IPS-15b (cell line): ENCODE measurements at regions not wholly inside any gene's neighbourhood (a gene's known extent, or its start where the extent isn't known, plus 50 kb on each side); places are given as distances from the start of the nearest gene placed in this dataset.

Experiments
- H3K27me3 ChIP-seq: one replicate; pipeline ENCODE4 v1.6.1; 2013; ENCODE audit warnings: low read length; ENCODE audit not compliant: control insufficient read depth, insufficient read depth
- H3K36me3 ChIP-seq: one replicate; pipeline ENCODE4 v1.6.1; 2013; ENCODE audit warnings: low read length; ENCODE audit not compliant: control insufficient read depth, insufficient read depth
- H3K4me1 ChIP-seq: one replicate; pipeline ENCODE4 v1.6.1; 2013; ENCODE audit warnings: mild to moderate bottlenecking, low read length; ENCODE audit not compliant: control insufficient read depth, insufficient read depth
- H3K4me3 ChIP-seq: one replicate; pipeline ENCODE4 v1.5.1; 2013; ENCODE audit warnings: low read depth, low read length
- H3K9ac ChIP-seq: one replicate; pipeline ENCODE4 v1.6.1; 2013; ENCODE audit warnings: low read depth, mild to moderate bottlenecking, low read length
- H3K9me3 ChIP-seq: one replicate; pipeline ENCODE4 v1.6.1; 2013; ENCODE audit warnings: mild to moderate bottlenecking, low read length; ENCODE audit not compliant: control insufficient read depth, insufficient read depth

DNA sequence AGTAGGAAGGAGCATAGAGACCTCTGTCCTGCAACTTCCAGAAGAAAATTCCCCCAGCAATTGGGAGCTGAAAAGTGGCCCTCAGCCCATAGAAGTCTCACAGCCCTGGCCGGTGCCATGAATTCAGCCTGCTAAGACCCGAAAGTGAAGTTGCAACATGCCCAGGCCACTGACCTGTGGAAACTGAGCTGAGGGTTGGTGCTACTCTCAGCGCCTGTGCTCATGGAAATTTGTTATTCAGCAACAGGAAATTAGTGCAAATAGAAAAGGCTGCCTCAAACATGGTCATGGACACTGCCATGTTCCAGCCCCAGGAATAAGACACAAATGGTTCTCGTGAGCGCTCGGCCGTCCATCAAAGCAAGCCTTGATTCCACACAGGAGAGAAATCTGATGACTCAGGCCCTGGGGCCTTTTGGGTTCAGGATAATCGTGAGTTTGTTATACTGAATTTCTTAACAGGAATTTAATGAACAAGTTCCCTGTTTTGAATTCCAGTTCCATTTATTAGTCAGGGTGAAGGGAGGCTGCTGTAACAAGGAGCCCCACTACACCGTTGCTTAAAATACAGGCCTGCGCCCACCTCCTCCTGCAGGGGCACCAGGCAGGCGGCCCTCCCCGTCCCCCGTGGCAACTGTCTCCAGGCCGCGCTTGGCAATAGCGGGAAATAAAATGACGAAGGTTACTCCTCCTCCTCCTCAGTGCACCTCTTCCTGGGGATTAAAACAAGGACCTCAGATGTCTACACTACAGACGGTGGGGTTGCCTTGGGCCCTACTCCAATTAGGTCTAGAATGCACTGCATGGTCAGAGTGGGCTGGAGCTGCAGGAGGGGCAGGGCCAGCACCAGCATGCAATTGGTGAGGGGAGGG is 152.9 kb downstream of the ERMARD start:
- no peaks in the 10 kb centered on the region for H3K4me1 ChIP-seq
- no peaks in the 10 kb centered on the region for H3K27me3 ChIP-seq
- no peak overlapping the region for H3K4me3 ChIP-seq
- H3K9ac ChIP-seq = no peak overlapping the region
- no peaks in the 10 kb centered on the region for H3K36me3 ChIP-seq
- H3K9me3 ChIP-seq = no peaks in the 10 kb centered on the region

GRCh38 chr6:169903122-169903521 is 151.7 kb downstream of the ERMARD start:
- Histone ChIP-seq H3K36me3 (no peaks in the 10 kb centered on the region), H3K9ac (no peak overlapping the region), H3K4me1 (no peaks in the 10 kb centered on the region), H3K27me3 (no peaks in the 10 kb centered on the region), H3K9me3 (no peaks in the 10 kb centered on the region), H3K4me3 (no peak overlapping the region)

DNA sequence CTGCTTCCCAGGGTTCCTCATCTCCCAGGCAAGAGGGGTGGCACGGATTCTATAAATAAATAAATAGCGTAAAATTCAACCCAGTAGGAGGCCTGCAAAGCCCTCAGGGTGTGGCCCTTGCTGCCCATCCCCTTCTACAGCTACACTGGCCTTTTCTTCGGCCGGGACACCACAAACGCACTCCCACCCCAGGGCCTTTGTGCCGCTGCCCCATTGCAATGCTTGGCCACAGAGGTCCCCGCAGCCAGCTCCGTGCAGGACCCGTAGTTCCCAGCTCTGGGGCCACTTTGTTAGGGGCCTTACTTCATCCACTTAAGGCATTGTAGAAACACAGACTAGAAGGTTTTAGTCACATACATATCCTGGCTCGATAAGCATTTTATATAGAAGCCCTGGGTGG is 151.2 kb downstream of the ERMARD start:
- Histone ChIP-seq H3K4me3 (no peak overlapping the region), H3K36me3 (no peaks in the 10 kb centered on the region), H3K9ac (no peak overlapping the region), H3K4me1 (no peaks in the 10 kb centered on the region), H3K27me3 (no peaks in the 10 kb centered on the region), H3K9me3 (no peaks in the 10 kb centered on the region)

GRCh38 chr6:169902070-169902469 is 150.6 kb downstream of the ERMARD start:
- Histone ChIP-seq H3K4me1 (no peaks in the 10 kb centered on the region), H3K9me3 (no peaks in the 10 kb centered on the region), H3K9ac (no peak overlapping the region), H3K4me3 (no peak overlapping the region), H3K27me3 (no peaks in the 10 kb centered on the region), H3K36me3 (no peaks in the 10 kb centered on the region)

DNA sequence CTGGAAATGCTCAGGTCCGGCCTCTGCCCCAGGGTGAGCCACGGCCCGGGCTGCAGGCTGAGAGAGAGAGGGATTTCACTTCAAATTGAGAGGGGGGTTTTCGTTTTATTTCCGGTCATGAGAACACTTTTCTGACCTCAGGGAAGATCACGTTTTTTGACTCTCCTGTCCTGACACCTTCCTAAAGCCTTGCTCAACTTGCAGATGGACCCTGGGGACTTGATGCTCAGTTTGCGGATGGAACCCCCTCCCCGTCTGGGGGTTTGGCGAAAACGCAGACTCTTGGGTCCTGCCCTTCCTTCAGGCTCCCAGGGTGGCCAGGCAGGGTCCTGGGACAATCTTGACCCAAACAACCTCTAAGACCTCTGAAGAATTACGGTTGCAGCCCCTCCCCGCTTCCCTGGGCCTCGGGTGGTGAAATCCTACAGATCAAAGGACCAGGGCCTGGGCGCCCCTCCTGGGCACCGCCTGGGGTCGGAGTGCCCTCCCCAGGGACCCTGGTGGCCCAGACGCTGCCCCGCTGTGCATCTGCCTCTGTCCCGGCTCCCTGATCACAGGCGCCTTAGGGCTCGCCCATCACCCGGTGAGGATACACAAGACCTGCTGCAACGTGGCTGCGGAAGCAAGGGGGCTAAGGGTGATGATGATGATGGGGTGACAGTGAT is 148.2 kb downstream of the ERMARD start:
- Histone ChIP-seq H3K9me3 (no peaks in the 10 kb centered on the region), H3K27me3 (no peaks in the 10 kb centered on the region), H3K4me1 (no peaks in the 10 kb centered on the region), H3K36me3 (no peaks in the 10 kb centered on the region), H3K9ac (no peak overlapping the region), H3K4me3 (no peak overlapping the region)

- Histone ChIP-seq H3K27me3 (no peaks in the 10 kb centered on the region), H3K36me3 (no peaks in the 10 kb centered on the region), H3K9ac (no peak overlapping the region), H3K4me1 (no peaks in the 10 kb centered on the region), H3K4me3 (no peak overlapping the region), H3K9me3 (no peaks in the 10 kb centered on the region)
These were observed 147.5 kb downstream of the ERMARD start for GRCh38 chr6:169898788-169899480.

GRCh38 chr6:169897601-169898358 is 146.4 kb downstream of the ERMARD start:
- Histone ChIP-seq H3K4me3 (no peak overlapping the region), H3K4me1 (no peaks in the 10 kb centered on the region), H3K9me3 (no peaks in the 10 kb centered on the region), H3K27me3 (no peaks in the 10 kb centered on the region), H3K36me3 (no peaks in the 10 kb centered on the region), H3K9ac (no peak overlapping the region)

- no peak overlapping the region for H3K9ac ChIP-seq
- no peaks in the 10 kb centered on the region for H3K9me3 ChIP-seq
- H3K4me3 ChIP-seq = no peak overlapping the region
- H3K27me3 ChIP-seq = no peaks in the 10 kb centered on the region
- no peaks in the 10 kb centered on the region for H3K4me1 ChIP-seq
- H3K36me3 ChIP-seq = no peaks in the 10 kb centered on the region
These were observed 145.5 kb downstream of the ERMARD start for GRCh38 chr6:169896826-169897456.

- H3K4me1 ChIP-seq = no peaks in the 10 kb centered on the region
- no peaks in the 10 kb centered on the region for H3K9me3 ChIP-seq
- no peaks in the 10 kb centered on the region for H3K36me3 ChIP-seq
- H3K27me3 ChIP-seq = no peaks in the 10 kb centered on the region
- H3K4me3 ChIP-seq = no peak overlapping the region
- H3K9ac ChIP-seq = no peak overlapping the region
These were observed 144.7 kb downstream of the ERMARD start for GRCh38 chr6:169895926-169896761.

DNA sequence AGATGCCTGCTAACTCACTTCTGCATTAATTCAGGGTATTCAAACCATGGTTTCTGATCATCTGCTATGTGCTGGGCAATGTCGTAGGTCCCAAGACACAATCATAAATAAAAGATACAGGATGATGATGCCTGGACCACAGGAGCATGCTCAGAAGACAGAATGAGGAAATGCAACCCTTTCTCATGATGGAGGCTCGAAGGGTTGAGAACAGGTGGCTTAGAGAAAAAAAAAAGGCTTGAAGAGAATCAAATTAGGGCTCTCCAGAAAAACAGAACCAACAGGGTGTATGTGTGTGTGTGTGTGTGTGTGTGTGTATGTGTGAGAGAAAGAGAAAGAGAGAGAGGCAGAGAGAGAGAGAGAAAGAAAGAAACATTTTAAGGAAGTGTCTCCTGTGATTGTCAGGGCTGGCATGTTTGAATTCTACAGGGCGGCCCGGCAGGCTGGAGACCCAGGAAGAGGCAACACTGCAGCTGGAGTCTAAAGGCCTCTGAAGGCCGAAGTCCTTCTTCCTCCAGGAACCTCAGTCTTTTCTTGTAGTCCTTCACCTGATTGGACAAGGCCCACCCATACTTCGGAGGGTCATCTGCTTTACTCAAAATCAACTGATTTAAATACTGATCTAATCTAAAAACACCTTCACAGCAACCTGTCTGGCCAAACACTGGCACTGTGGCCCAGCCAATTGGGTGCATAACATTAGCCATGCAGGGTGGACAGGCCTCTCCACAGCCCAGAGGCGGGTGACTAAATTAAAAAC is 143.8 kb downstream of the ERMARD start:
- no peaks in the 10 kb centered on the region for H3K36me3 ChIP-seq
- H3K27me3 ChIP-seq = no peaks in the 10 kb centered on the region
- H3K4me1 ChIP-seq = no peaks in the 10 kb centered on the region
- H3K9ac ChIP-seq = no peak overlapping the region
- no peaks in the 10 kb centered on the region for H3K9me3 ChIP-seq
- no peak overlapping the region for H3K4me3 ChIP-seq
